Smooth muscle cell (in vitro differentiated cells): ENCODE measurements at regions not wholly inside any gene's neighbourhood (a gene's known extent, or its start where the extent isn't known, plus 50 kb on each side); places are given as distances from the start of the nearest gene placed in this dataset.
A peak's percentile ranks its signal among the peaks of the same experiment; 100 is the strongest.

Experiments
- DNase-seq: peaks from one replicate; lab custom pipeline; 2025; ENCODE audit not compliant: unreplicated experiment; lab: John Stamatoyannopoulos, UW
- H2AFZ ChIP-seq: fragments of 200-600 bp; sonication (generic); 2 replicates; pipeline ENCODE4 v1.6.0; 2016; ENCODE audit warnings: antibody characterized with exemption, low read depth, mild to moderate bottlenecking
- H3F3A ChIP-seq: fragments of 200-600 bp; sonication (generic); 2 replicates; pipeline ENCODE4 v1.6.0; 2017; ENCODE audit warnings: antibody characterized with exemption, low read depth
- H3K27ac ChIP-seq: fragments of 200-600 bp; sonication (generic); 2 replicates; pipeline ENCODE4 v1.5.1; 2016; ENCODE audit warnings: low read depth, mild to moderate bottlenecking
- H3K27me3 ChIP-seq: fragments of 200-600 bp; sonication (generic); 2 replicates; pipeline ENCODE4 v1.6.1; 2016; ENCODE audit warnings: low read depth, mild to moderate bottlenecking
- H3K36me3 ChIP-seq: fragments of 200-600 bp; sonication (generic); 2 replicates; pipeline ENCODE4 v1.5.1; 2016; ENCODE audit warnings: low read depth
- H3K4me1 ChIP-seq: fragments of 200-600 bp; sonication (generic); 2 replicates; pipeline ENCODE4 v1.5.1; 2016; ENCODE audit warnings: low read depth
- H3K4me2 ChIP-seq: fragments of 200-600 bp; sonication (generic); 2 replicates; pipeline ENCODE4 v1.6.0; 2016; ENCODE audit warnings: mild to moderate bottlenecking
- H3K4me3 ChIP-seq: fragments of 200-600 bp; sonication (generic); 2 replicates; pipeline ENCODE4 v1.5.1; 2016; ENCODE audit warnings: mild to moderate bottlenecking
- H3K79me2 ChIP-seq: fragments of 200-600 bp; sonication (generic); 2 replicates; pipeline ENCODE4 v1.6.0; 2016; ENCODE audit warnings: low read depth, mild to moderate bottlenecking
- H3K9ac ChIP-seq: fragments of 200-600 bp; sonication (generic); 2 replicates; pipeline ENCODE4 v1.6.0; 2016; ENCODE audit warnings: low read depth
- H3K9me3 ChIP-seq: fragments of 200-600 bp; sonication (generic); replicated peaks from 2 replicates; pipeline ENCODE4 v1.5.1; 2016; ENCODE audit warnings: low read depth
- H4K20me1 ChIP-seq: fragments of 200-600 bp; sonication (generic); 2 replicates; pipeline ENCODE4 v1.6.0; 2016; ENCODE audit warnings: low read depth
- WGBS: methylation state at CpG from one replicate; pipeline ENCODE4 v1.1.7; 2016; ENCODE audit warnings: low lambda C conversion rate; 5-methylcytosine and 5-hydroxymethylcytosine counted together
- TF ChIP-seq, protein P1 (sequence below): fragments of 200-600 bp; sonication (generic); IDR thresholded peaks from 2 replicates; pipeline ENCODE4 v1.5.1; 2017; ENCODE audit warnings: borderline replicate concordance, mild to moderate bottlenecking, antibody characterized with exemption; ENCODE audit not compliant: insufficient read depth, poor library complexity, severe bottlenecking

DNA sequence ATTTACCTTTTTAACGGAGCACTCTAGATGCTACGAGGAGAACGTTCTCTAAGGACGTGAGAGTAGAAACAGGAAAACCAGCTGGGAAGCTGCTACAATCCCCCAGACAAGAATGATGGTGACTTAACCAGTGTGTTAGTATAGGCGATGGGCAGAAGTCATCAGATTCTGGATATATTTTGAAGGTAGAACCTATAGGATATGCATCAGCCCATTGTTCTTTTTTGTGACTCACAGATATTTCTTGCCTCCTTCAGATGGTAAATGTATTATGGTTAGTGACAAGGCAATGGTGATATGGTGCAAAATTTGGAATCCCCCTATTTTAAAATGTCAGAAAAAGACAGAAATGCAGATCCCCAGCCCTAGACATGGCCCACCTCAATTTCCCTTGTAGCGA is 258.2 kb downstream of the PHLDA1 start:
- no peaks in the 10 kb centered on the region for H4K20me1 ChIP-seq
- no peak overlapping the region for H2AFZ ChIP-seq
- H3K79me2 ChIP-seq: no peaks in the 10 kb centered on the region
- no peaks in the 10 kb centered on the region for H3K4me1 ChIP-seq
- TF ChIP-seq, protein P1, sequence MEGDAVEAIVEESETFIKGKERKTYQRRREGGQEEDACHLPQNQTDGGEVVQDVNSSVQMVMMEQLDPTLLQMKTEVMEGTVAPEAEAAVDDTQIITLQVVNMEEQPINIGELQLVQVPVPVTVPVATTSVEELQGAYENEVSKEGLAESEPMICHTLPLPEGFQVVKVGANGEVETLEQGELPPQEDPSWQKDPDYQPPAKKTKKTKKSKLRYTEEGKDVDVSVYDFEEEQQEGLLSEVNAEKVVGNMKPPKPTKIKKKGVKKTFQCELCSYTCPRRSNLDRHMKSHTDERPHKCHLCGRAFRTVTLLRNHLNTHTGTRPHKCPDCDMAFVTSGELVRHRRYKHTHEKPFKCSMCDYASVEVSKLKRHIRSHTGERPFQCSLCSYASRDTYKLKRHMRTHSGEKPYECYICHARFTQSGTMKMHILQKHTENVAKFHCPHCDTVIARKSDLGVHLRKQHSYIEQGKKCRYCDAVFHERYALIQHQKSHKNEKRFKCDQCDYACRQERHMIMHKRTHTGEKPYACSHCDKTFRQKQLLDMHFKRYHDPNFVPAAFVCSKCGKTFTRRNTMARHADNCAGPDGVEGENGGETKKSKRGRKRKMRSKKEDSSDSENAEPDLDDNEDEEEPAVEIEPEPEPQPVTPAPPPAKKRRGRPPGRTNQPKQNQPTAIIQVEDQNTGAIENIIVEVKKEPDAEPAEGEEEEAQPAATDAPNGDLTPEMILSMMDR: no peak
- H3K36me3 ChIP-seq: no peaks in the 10 kb centered on the region
- no peaks in the 10 kb centered on the region for H3F3A ChIP-seq
- H3K27ac ChIP-seq: no peak overlapping the region
- WGBS: 91% methylated on average over 6 of the region's 6 CpGs
- no peaks in the 10 kb centered on the region for H3K9me3 ChIP-seq
- no peak overlapping the region for H3K4me2 ChIP-seq
- H3K9ac ChIP-seq: no peak overlapping the region
- no peak for DNase-seq
- H3K4me3 ChIP-seq: no peak overlapping the region
- H3K27me3 ChIP-seq: no peaks in the 10 kb centered on the region

DNA sequence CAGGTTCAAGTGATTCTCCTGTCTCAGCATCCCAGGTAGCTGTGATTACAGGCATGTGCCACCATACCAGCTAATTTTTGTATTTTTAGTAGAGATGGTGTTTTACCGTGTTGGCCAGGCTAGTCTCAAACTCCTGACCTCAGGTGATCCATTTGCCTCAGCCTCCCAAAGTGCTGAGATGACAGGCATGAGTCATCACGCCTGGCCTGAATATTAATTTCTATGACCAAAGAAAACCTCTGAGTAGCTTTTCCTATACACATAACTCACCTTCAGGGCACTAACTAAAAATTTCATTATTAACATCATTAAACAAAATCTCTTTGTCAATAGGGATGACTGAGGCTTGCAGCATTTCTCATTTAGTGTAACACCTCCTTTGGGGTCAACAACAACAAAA is 259.6 kb upstream of the KRR1 start:
- Histone ChIP-seq H2AFZ (no peak overlapping the region), H3K4me1 (peaks cover 6% of the 10 kb centered on the region), H4K20me1 (no peaks in the 10 kb centered on the region), H3K4me3 (no peak overlapping the region), H3K4me2 (no peak overlapping the region), H3K9ac (no peak overlapping the region), H3F3A (no peaks in the 10 kb centered on the region), H3K27me3 (no peaks in the 10 kb centered on the region), H3K79me2 (no peaks in the 10 kb centered on the region), H3K9me3 (no peaks in the 10 kb centered on the region), H3K36me3 (no peaks in the 10 kb centered on the region), H3K27ac (no peak overlapping the region)
- TF ChIP-seq, protein P1: no peak
- 93% methylated on average over 2 of the region's 2 CpGs for WGBS
- no peak for DNase-seq

DNA sequence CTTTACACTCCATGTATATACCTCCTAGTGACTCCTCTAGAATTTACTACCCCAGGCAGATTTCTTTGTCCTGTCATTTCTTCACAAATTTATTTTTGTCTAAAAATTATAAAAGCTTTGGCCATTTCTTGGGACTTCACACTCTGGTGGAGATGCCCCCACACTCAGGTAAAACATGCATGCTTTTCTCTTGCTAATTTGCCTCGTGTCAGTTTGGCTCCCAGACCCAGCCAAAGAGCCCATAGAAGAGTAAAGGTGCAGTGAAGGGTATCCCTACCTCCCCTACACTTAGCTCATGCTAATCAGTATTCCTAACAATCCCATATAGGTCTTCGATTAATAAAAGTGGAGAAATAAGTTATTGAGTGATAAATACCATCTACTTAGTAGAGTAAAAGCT is 256.5 kb upstream of the KRR1 start:
- Histone ChIP-seq H3K27ac (no peak overlapping the region), H3K36me3 (no peaks in the 10 kb centered on the region), H3F3A (no peaks in the 10 kb centered on the region), H2AFZ (no peak overlapping the region), H3K4me3 (no peak overlapping the region), H3K9me3 (no peaks in the 10 kb centered on the region), H3K27me3 (no peaks in the 10 kb centered on the region), H3K79me2 (no peaks in the 10 kb centered on the region), H3K4me2 (no peak overlapping the region), H4K20me1 (no peaks in the 10 kb centered on the region), H3K9ac (no peak overlapping the region), H3K4me1 (peaks cover 6% of the 10 kb centered on the region)
- TF ChIP-seq, protein P1: no peak
- 51% methylated on average over 2 of the region's 2 CpGs for WGBS
- no peak for DNase-seq

DNA sequence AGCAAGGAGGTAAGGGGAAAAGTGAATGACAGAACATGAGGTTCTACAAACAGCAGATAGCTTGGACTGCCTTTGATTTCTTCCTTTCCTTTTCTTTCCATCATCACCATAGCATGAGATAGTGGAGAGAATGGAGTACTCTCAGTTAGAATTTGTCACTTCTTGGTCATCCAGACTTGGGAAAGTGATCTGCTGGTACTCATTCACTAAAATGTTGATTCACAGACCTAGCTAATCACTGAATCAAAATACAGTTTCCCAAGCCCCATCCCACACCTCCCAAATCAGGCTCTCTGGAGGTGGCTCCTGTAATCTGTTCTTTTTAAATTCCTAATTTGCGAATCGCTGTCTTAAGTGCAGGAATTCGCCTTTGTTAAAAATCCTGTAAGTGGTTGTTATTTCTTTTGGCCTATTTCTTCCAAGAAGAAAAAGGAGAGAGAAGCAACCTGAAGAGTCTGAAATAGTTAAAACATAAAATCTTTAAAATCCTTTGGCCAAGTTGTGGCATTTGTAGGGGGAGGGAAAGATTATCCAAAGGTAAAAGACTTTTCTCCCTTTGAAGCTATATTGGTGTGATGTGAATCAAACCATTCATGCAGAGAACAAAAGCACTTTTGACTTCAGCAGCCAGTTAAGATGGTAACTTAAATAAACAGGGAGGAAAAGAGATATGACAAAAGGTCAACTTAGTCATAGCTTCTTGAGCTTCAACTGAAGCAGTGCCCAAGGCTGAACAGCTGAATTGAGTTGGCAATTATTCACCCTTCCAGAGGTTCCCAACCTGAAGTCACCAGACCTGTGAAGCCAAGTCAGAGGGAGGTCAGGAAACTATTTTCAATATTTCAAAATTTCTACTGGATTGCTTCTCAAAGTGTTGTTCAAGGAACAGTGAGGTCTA is 255.1 kb upstream of the KRR1 start:
- TF ChIP-seq, protein P1: no peak
- H3K9ac ChIP-seq: no peak overlapping the region
- H3K4me2 ChIP-seq: peak overlapping the region; percentile 37
- H3K9me3 ChIP-seq: no peaks in the 10 kb centered on the region
- WGBS: 51% methylated on average over 3 of the region's 3 CpGs
- no peaks in the 10 kb centered on the region for H3K36me3 ChIP-seq
- H3K27me3 ChIP-seq: no peaks in the 10 kb centered on the region
- no peak for DNase-seq
- H3K4me1 ChIP-seq: peaks cover 6% of the 10 kb centered on the region
- peak overlapping the region; percentile 2 for H2AFZ ChIP-seq
- H3K4me3 ChIP-seq: no peak overlapping the region
- peak overlapping the region; percentile 53 for H3K27ac ChIP-seq
- no peaks in the 10 kb centered on the region for H3K79me2 ChIP-seq
- H4K20me1 ChIP-seq: no peaks in the 10 kb centered on the region
- no peaks in the 10 kb centered on the region for H3F3A ChIP-seq
